Activated CD8-positive, alpha-beta memory T cell treated with anti-CD3 and anti-CD28 coated beads, Interleukin-2, amount 50 U/mL, for 4 hours (primary cell): ENCODE measurements at regions not wholly inside any gene's neighbourhood (a gene's known extent, or its start where the extent isn't known, plus 50 kb on each side); places are given as distances from the start of the nearest gene placed in this dataset.

Source experiments
- DNase-seq: peaks from one replicate; pipeline ENCODE4 v3.0.0-alpha.2; 2020

GRCh38 chr3:36302158-36302509 lies 78.2 kb upstream of the STAC start:
- no peak for DNase-seq

GRCh38 chr3:36302626-36303025 lies 77.7 kb upstream of the STAC start:
- no peak for DNase-seq

GRCh38 chr3:36303286-36303685 lies 77.0 kb upstream of the STAC start:
- DNase-seq: no peak

- DNase-seq: no peak
These were observed 74.3 kb upstream of the STAC start for GRCh38 chr3:36305929-36306520.

GRCh38 chr3:36309092-36309491 lies 71.2 kb upstream of the STAC start:
- no peak for DNase-seq

- no peak for DNase-seq
These were observed 68.0 kb upstream of the STAC start for GRCh38 chr3:36312351-36312750.

GRCh38 chr3:36317915-36318314 lies 62.4 kb upstream of the STAC start:
- DNase-seq: no peak

- no peak for DNase-seq
These were observed 61.6 kb upstream of the STAC start for GRCh38 chr3:36318621-36319200.

- DNase-seq: no peak
These were observed 60.6 kb upstream of the STAC start for GRCh38 chr3:36319680-36320079.
